Hippocampal formation (tissue), 2 donors: ENCODE measurements at regions not wholly inside any gene's neighbourhood (a gene's known extent, or its start where the extent isn't known, plus 50 kb on each side); places are given as distances from the start of the nearest gene placed in this dataset.

Experiments
- DNase-seq, 2 donors: peaks; one replicate each; lab custom pipeline; 2025; lab: John Stamatoyannopoulos, UW

DNA sequence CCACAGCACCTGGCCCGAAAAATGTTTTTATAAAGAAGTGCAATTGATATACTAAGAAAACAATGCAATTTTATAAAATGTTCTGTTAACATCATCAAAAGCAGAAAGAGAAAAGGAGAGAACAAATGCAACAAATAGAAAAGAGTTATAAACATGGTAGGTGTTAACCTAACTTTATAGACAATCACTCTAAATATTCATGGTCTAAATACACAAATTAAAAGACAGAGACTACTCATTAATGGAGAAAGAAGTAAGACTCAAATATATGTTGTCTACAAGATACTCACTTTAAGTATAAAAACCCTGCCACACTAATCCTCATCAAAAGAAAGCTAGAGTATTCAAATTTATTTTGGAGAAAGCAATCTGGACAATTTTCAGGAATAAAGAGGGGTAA, 425.3 kb upstream of the ANKRD30A start:
- DNase-seq = no peak

DNA sequence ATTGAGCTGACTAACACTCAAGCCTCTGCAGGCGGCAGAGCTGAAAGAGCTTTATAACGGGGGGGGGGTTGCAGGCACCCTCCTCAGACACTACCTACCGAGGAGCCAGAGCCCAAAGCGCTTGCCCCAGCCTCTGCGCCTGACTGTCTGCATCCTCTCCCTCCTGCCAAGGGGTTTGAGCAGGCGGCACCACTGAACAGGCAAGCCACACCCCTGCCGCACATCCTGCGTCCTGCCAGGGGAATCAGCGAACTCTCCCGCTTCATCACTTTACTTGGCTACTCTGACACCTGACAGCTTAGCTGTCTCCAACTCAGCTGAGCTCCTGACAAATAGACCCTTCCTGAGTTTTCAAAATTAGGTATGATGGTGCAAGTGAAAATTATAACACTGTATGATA, 432.6 kb upstream of the ANKRD30A start:
- DNase-seq = no peak

DNA sequence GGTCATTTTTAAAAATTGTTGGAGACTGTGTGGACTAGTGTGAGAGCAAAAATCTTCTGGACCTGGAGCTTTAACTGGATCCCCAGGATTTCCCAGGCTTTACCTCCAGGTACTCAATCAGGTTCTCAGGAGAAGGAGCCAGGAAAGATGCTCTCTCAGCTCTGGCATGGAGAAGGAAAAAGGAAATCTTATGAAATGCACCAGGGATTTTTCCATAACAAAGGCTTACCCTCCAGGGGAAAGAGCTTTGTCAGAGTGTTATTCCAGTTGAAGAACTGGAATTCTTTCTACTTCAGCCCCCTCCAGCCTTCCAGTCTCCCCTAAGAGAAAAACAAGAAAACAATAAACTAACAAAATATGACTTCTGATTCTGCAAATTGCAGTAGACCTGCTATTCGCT, 436.7 kb upstream of the ANKRD30A start:
- no peak for DNase-seq

DNA sequence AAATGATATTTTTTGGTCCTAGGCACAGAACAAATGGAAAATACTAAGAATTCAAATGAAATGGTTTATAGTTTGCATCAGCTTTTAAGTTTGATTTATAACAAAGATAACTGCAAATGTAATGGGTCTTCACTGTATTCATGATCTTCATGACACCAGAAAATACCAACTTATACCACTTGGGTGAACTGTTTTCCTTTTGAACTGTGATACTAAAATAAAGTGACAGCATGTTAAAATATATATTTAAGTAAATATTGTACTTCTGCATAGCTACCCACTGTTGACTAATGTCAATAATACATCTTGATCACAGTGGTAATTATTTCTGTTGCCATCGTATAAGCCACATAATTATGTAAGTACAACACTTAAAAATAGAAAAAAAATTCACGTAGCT, 442.0 kb upstream of the ANKRD30A start:
- DNase-seq = no peak

DNA sequence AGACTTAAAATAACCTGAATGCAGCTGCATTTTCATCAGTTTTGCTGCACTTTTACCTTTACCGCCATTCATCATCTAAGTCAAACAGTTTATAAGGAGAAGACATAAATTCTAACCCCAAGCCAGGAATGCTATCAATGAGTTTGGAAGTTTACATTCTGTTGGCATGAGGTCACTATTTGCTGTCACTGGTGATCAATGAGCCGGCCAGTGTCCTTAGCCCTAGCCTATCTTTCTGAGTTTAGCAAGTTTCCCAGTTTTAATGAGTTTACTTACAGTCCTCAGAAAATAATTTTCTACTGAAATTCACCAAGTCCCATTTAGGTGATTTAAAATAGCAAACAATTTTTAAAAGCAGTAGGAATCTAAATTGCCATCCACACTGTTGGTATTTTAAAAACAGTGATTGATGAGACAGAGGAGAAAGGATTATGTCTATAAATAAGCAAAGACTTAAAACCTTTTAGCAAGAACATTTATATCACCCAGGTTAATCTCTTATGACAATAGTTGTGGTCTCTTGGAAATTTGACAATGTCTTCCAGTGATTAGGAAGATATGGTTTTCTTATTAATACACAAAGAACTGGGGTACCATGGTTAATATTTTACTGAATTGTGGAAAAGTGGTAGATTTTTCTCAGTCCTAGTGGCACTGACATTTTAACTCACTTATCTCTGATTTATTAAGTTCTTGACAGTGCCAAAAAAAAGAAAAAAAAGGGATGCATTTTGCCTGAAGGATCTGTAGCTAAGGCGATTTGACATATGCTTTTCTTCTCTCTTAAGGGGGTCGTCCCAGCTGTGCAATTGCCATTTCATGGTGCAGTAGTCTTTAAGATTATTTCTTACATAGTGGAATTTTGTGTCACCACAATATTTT, 443.4 kb upstream of the ANKRD30A start:
- DNase-seq = no peak

DNA sequence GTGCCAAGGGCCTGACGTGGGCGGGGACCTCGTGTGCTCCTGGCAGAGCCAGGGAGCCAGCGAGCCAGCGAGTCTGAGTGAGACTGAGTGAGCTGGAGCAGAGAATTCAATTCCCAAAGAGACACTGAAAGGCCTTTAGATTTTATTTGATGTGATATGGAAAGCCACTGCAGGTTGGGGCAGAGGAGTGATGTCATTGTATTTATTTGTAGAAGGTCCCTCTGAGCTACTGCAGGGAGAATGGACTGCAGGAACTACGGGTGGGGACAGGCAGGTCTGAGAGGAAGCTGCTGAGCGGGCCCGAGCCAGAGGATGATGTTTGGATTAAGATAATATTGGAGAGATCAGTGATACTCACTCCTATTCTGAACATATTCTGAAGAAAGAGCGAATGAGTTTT, 445.8 kb upstream of the ANKRD30A start:
- no peak for DNase-seq

DNA sequence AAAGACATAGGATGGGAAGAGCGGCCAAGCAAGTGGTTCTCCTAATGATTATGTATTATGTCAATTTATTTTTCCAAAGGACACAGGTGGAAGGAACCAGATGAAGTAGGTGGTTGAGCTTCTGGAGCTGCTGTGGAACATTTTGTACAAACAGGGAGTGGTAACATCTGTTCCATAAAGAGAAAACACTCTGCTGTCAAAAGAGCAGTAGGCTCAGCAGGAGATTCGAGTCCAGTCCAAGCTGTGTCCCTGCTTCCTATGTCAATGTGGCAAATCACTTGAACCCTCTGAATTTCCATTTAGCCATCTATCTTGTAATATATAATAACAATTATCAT, 448.0 kb upstream of the ANKRD30A start:
- no peak for DNase-seq

DNA sequence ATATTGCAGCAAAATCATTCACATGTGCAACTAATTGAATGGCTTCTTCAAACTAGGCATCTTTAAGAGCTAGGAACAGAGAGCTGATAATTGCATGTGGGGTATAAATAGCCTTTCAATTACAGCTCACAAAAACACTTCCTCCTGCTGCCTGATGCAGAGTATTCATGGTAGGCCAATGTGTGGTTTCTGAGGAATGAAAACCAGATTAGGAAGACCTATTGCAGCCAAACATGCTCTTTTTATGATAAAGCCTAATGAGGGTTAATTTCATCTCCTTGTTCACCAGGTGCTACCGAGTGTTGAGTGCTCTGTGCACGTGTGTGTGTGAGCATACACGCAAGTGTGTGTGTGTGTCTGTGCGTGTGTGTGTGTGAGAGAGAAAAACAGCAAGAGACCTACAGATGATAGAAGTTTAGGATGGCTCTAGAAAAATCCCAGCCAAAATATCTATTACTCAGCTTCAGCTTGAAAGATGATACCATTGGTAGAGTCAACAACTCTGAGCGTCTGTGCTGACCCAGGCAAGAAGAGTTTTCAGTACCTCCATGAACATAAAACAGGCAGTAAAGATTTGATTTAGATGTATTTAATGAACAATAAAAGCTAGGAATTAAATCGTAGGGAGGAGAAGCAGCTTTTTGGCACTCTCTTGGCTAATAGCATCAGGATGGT, 448.5 kb upstream of the ANKRD30A start:
- DNase-seq = no peak

DNA sequence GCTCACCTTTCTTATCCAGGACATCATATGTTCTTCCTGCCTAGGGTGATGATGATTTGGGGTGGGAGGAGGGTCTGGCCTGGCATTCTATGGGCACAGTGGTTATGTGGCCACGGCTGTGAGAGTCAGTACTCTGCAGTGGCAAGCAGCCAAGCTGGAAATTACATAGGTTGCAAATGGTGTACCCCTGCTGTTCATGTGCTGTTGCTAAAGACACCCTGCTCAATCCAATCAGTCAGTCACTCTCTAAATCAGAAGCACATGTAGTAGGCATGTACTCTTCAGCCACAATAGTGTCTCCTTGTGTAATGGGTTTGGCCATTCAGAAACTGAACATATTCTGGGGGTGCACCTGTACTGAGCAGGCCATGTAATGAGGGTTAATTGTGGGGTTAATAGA, 449.1 kb upstream of the ANKRD30A start:
- no peak for DNase-seq

DNA sequence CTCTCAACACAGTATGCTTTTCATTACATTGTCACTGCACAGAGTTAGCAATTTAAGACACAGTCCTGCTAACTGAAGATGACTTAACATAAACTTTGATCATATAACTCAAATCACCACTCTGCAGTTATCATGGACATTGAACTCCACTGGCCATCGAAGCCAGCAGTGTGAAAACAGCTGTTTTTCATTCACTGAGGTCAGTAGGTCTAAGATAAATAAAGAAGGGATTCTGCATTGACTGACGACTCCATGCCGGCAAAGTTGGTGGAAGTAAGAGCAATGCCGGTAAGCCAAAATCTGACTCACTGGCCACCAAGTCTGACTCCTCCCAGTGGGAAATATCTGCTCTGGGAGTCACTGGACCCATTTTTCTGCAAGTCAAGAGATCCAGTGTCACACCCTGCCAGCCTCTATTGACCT, 449.9 kb upstream of the ANKRD30A start:
- no peak for DNase-seq

DNA sequence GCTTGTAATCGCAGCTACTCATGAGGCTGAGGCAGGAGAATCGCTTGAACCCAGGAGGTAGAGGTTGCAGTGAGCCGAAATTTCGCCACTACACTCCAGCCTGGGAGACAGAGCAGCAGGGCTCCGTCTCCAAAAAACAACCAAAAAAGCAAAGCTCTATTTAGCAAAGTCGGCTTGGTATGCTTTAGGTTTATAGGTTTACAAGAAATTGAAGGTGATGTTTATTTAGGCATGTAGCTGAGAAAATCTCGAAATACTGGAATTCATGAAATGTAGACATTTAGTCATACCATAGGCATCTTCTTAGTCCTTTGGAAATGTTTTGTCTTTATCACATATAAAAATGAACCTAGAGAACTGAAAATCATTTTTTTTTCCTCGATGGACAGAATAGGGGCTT, 453.8 kb upstream of the ANKRD30A start:
- DNase-seq = no peak

DNA sequence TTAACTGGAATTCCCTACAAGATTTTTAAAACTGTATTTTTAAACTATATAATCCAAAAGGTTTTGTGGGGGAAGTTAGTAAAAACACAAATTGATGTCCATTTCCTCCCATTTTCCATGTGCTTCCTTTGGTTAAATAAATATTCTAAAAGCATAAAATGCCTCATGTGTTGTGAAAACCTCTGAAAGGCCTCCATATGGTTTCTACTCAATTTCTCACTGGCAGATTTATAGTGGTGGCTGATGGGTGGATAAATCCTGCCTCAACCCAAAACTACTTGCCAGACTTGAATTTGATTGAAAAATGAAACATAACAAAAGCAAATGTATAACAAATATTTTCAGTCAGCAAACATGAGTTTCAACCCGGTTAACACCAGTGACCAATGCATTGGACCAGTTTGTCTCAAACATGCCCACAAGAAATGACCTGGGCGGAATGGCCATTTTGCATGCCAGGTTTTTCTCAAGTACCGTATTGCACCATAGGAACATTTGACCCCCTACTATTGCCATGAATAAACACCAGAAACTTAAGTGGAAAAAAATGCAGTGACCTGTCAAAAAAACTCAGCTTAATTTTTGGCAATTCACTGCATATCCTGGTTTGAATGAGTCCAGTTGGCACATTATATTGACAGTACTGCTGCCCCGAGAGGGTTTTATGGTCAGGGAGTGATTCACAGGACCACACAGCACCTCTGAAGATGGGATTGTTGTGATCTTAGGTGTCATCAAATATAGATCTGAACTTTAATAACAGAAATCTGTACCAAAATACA, 454.6 kb upstream of the ANKRD30A start:
- no peak for DNase-seq

DNA sequence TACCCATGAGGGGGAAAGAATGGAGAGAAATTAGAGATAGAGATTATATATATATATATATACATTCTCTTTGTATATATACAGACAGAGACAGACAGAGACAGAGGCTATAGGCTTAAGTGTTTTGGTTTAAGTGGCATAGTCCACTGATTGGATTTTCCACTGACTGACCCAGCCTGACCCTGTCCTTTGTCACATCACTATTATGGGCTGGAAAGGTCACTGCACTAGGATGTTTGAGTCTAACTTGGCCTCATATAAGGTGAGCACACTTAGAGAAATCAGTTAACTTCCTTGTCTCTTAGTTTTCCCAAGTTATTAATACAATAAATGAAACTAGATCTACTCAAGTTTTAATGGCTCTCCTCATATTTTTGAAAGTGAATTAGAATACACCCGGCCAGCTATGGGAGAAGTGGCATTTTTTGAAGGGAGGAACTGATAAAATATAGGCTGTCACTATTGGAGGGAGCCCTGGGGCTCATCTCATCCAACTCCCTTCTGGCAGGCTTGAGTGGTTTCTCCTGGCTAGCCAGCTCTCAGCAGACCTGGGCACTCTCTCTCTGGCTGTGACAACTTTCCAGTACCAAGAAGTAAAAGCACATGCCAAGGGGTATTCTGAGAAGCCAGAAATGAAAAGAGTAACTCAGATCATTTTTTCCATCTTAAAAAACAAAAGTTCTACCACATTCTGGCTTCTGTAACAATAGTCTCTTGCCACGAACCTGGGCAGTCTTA, 455.6 kb upstream of the ANKRD30A start:
- no peak for DNase-seq

DNA sequence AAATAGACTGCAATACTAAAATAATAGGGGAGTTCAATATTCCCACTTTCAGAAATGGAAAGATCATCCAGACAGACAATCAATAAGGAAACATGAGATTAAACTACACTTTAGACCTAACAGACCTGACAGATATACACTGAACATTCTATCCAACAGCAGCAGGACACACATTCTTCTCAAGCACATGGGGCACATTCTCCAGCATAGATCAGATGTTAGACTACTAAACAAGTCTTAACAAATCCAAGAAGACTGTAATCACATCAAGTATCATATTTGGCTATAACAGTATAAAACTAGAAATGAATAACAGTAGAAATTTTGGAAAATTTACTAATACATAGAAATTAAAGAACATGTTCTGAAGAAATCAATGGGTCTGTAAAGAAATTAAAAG, 458.9 kb upstream of the ANKRD30A start:
- no peak for DNase-seq

DNA sequence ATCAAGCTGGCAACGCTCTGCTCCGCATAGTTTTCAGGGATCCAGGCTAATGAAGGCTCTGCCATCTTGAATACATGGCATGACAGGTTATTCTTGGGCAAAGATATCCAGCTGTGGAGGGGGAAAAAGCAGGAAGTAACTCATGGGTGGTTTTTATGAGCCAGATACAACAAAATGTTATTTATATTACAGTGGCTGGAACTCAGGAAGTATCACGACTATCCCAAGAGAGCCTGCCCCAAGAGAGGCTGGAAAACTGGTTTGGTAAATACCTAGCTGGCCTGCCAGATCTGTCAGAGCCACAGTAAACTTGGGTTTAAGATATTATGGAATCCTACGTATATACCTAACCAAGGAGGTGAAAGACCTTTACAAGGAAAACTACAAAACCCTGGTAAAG, 462.8 kb upstream of the ANKRD30A start:
- DNase-seq = no peak

DNA sequence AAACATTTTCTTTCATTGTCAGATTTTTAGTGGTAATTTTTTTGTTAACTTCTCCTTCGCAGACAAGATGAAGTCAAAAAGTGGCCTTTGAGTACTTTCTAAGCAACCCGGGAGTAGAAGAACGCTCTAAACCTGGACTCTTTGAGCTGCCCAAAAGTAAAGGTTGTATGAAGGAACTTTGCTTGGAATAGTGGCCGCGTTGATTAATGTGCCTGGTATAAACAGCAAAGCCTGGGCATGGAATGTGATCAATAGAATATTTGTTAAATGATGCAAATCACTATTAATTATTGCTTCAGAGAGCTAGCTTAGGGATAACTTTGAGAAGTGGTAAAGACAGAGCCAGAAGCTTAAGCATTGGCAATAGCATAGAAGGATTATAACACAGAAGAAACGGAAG, 475.1 kb upstream of the ANKRD30A start:
- no peak for DNase-seq

DNA sequence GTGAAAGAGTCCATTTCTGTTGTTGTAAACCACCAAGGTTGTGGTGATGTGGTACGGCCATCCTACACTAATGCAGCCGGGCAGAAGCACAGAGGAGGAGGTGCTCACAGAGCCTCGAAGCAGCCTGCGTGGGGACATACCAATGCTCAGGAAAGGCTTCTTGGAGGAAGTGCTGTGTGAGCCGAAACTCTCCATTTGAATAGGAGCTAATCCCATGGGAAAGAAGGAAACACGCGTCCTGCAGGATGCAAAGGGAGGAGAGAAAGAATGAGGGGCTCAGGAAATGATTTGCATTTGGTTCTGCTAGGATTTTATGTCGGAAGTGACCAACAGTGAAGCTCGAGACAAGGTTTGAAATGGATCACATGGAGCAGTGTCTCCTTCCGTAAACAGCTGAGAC, 477.9 kb upstream of the ANKRD30A start:
- DNase-seq = no peak

DNA sequence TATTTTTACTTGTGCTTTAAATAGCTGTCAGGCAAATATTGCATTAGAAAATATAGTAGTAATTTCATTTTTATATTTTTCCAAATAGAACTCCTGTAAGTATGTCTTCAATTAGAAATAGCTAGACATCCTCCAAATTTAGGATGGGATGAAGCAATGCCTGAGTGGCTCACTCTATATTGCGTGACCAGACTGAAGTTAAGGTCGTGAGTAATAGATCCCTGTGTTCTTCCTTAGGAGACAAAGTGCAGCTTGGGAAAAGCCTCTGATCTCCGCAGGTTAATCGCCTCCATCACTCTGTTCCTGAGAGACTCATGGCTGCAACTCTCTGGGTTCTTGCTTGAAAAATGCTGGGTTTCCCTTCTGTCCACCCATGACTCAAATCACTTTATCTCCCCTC, 484.8 kb upstream of the ANKRD30A start:
- no peak for DNase-seq

DNA sequence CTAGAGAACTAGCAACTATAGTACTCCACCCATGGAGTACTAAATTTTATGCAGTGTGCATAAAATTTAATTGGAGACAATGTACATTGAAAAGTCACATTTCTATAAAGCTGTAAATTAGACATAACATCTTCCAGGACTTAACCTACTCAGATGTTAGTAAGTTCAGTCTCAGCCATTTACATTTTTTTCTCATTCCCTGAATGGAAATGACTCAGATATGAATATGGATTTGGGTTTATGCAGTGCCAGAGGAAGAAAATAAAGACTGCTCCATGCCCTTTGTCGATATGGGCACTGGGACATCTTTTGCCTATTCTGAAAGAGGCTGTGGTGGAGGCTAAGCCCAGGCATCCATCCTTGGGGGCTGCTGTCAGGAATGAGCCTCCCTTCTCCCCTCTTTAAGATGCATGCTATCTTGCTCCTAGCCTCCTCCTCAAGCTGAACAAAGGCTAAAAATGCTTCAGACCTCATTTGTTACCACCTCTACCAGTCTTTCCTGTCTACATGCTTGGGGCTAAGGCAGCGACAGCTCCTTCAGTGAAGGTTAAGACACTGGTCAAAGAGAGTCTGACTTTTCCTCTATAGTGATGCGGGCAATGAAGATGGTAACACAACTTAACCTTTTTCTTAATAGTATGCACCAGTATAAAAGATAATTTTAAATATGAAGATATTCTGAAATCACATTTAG, 486.8 kb upstream of the ANKRD30A start:
- DNase-seq = no peak

DNA sequence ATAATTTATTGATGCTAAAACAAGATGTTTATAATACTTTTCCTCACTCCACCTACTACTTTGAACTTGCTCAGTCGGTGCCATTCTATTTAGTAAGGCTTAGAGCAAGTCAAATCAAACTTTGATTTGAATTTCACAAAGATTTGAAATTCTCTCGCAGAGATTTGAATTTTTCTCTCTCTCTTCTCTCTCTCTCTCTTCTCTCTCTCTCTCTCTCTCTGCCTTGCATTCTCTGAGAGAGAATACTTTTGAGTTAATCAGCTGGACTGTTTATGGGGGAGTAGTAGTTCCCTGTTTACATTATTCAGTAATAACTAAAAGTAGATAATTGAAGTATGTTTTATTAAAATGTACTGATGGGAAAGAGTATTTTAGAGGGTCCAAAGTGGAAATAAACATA, 488.5 kb upstream of the ANKRD30A start:
- no peak for DNase-seq

DNA sequence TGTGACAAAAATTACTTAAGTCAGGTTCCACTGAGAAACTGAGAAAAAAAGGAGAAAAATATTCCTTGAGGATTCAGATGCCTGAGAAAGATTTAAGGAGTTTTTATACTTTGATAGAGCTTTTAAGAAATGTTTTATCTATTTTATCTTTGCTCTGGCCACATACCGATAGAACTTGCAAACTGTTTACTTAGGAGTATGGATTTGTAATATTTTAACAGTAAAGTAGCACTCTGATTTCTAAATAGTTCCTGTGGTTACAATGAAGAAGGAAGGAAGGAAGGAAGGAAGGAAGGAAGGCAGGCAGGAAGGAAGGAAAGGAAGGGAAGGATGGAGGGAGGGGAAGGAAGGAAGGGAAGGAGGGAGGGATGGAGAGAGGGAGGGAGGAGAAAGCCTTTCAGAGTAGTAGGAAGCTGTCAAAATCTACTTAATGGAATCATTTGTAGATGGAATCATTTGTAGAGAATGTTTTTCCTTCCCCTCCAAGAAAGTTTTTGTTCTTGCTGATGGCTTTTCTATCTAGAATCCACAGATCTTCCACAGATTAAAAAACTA, 489.0 kb upstream of the ANKRD30A start:
- DNase-seq = no peak
